Bronchial epithelial cell (primary cell): ENCODE measurements at regions not wholly inside any gene's neighbourhood (a gene's known extent, or its start where the extent isn't known, plus 50 kb on each side); places are given as distances from the start of the nearest gene placed in this dataset.
A peak's percentile ranks its signal among the peaks of the same experiment; 100 is the strongest.

Experiments used
- DNase-seq: peaks from one replicate; pipeline ENCODE4 v3.0.0-alpha.2; 2010; ENCODE audit warnings: low read depth
- FAIRE-seq: peaks from 2 replicates; lab custom pipeline; 2011; peaks lifted over from hg19 to GRCh38; lab: Jason Lieb, UNC
- H3K27me3 ChIP-seq: 2 replicates; pipeline ENCODE4 v1.5.1; 2011; ENCODE audit warnings: low read length; ENCODE audit not compliant: control insufficient read depth, insufficient read depth
- H3K36me3 ChIP-seq: 2 replicates; pipeline ENCODE4 v1.5.1; 2011; ENCODE audit warnings: low read length; ENCODE audit not compliant: control insufficient read depth, insufficient read depth
- H3K4me3 ChIP-seq: 2 replicates; pipeline ENCODE4 v1.5.1; 2011; ENCODE audit warnings: mild to moderate bottlenecking, low read depth, low read length, control low read depth
- TF ChIP-seq, protein P1 (sequence below): IDR thresholded peaks from 2 replicates; pipeline ENCODE4 v1.5.1; 2011; ENCODE audit warnings: mild to moderate bottlenecking, moderate library complexity, low read length, control low read depth, inconsistent platforms; ENCODE audit not compliant: insufficient read depth, severe bottlenecking

- TF ChIP-seq, protein P1, sequence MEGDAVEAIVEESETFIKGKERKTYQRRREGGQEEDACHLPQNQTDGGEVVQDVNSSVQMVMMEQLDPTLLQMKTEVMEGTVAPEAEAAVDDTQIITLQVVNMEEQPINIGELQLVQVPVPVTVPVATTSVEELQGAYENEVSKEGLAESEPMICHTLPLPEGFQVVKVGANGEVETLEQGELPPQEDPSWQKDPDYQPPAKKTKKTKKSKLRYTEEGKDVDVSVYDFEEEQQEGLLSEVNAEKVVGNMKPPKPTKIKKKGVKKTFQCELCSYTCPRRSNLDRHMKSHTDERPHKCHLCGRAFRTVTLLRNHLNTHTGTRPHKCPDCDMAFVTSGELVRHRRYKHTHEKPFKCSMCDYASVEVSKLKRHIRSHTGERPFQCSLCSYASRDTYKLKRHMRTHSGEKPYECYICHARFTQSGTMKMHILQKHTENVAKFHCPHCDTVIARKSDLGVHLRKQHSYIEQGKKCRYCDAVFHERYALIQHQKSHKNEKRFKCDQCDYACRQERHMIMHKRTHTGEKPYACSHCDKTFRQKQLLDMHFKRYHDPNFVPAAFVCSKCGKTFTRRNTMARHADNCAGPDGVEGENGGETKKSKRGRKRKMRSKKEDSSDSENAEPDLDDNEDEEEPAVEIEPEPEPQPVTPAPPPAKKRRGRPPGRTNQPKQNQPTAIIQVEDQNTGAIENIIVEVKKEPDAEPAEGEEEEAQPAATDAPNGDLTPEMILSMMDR = no peak
- no peak for FAIRE-seq
- DNase-seq = no peak
- H3K4me3 ChIP-seq = no peak overlapping the region
- no peaks in the 10 kb centered on the region for H3K36me3 ChIP-seq
- no peaks in the 10 kb centered on the region for H3K27me3 ChIP-seq
Observed at GRCh38 chr11:69396051-69396947, 85.2 kb upstream of the LINC01488 start.

GRCh38 chr11:69396948-69397307 lies 84.5 kb upstream of the LINC01488 start:
- TF ChIP-seq, protein P1 = no peak
- DNase-seq (no peak), FAIRE-seq (no peak)
- Histone ChIP-seq H3K27me3 (no peaks in the 10 kb centered on the region), H3K36me3 (no peaks in the 10 kb centered on the region), H3K4me3 (no peak overlapping the region)

- no peak for DNase-seq
- FAIRE-seq = no peak
Observed at GRCh38 chr11:69397732-69398131, 83.7 kb upstream of the LINC01488 start.

GRCh38 chr11:69398529-69399492 lies 82.7 kb upstream of the LINC01488 start:
- Histone ChIP-seq H3K27me3 (no peaks in the 10 kb centered on the region), H3K36me3 (no peaks in the 10 kb centered on the region), H3K4me3 (no peak overlapping the region)
- no peak for FAIRE-seq
- peak; percentile 88 for DNase-seq
- TF ChIP-seq, protein P1 = no peak

More at GRCh38 chr11:69397732-69398131, 83.7 kb upstream of the LINC01488 start:
- Histone ChIP-seq H3K27me3 (no peaks in the 10 kb centered on the region), H3K4me3 (no peak overlapping the region), H3K36me3 (no peaks in the 10 kb centered on the region)
- TF ChIP-seq, protein P1 = no peak

GRCh38 chr11:69400140-69400539 lies 81.3 kb upstream of the LINC01488 start:
- no peaks in the 10 kb centered on the region for H3K27me3 ChIP-seq
- no peaks in the 10 kb centered on the region for H3K36me3 ChIP-seq
- TF ChIP-seq, protein P1 = no peak
- DNase-seq = no peak
- no peak for FAIRE-seq
- H3K4me3 ChIP-seq = no peak overlapping the region
